ENCODE measurements at regions not wholly inside any gene's neighbourhood (a gene's known extent, or its start where the extent isn't known, plus 50 kb on each side); places are given as distances from the start of the nearest gene placed in this dataset.
A peak's percentile ranks its signal among the peaks of the same experiment; 100 is the strongest.

GRCh38 chr2:144592500-144593256 is 72.8 kb upstream of the ZEB2 start:
- no peak for TF ChIP-seq CTCF (IDR thresholded peaks at IDR 0.05; ENCODE audit: low read depth, low read length, missing control alignments)
- Histone ChIP-seq H3K36me3 (replicated peaks) (no peaks in the 10 kb centered on the region), H3K27ac (no peak overlapping the region), H3K27me3 (replicated peaks) (no peaks in the 10 kb centered on the region), H3K4me3 (ENCODE audit: low read depth, low read length) (no peak overlapping the region)
- in situ Hi-C loops (cut with HindIII; ENCODE audit: low pct_ligation_motif_present, low sequenced_read_pairs), result no loop called here
- DNase-seq, result no peak

DNA sequence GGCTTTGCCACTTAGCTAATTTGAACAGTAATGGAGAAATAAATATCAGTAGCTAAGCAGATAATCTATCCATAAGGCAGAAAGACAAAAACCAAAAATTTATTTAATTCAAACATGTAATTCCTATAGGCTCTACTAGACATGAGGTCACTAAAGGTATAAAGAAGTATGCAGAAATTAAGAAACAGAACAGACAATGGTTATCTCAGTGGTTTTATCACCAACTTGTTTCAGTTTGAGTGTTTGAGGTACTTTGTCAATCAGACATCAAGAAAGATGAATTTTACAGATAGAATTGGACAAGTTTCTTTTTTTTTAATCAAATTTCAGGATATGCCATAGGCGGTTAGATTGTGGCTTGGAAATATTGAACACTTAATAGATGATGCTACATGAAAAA is 67.4 kb upstream of the ZEB2 start:
- no peak overlapping the region for H3K4me3 ChIP-seq (ENCODE audit: low read depth, low read length)
- H3K36me3 ChIP-seq (replicated peaks), result no peaks in the 10 kb centered on the region
- H3K27me3 ChIP-seq (replicated peaks), result no peaks in the 10 kb centered on the region
- in situ Hi-C loops (cut with HindIII; ENCODE audit: low pct_ligation_motif_present, low sequenced_read_pairs), result no loop called here
- TF ChIP-seq CTCF (IDR thresholded peaks at IDR 0.05; ENCODE audit: low read depth, low read length, missing control alignments), result no peak
- no peak overlapping the region for H3K27ac ChIP-seq
- no peak for DNase-seq

DNA sequence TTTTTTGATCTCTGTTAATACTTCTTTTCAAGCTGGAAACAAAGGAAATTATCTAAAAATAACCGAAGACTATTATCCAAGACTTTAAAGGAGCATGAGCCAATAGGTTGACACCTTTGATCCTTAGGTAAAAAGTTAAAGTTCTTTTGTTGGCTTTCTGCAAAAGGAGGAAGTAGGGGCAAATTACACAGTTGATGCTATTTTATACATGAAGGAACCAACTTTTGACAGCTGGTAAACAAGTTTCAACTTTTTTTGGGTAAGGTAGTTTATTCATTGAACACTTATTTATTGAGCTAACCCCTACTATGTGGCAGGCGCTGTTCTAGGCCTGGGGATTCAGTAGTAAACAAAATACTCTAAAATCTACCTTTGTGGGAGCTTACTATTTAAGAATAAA is 66.6 kb upstream of the ZEB2 start:
- in situ Hi-C loops (cut with HindIII; ENCODE audit: low pct_ligation_motif_present, low sequenced_read_pairs), result no loop called here
- Histone ChIP-seq H3K4me3 (ENCODE audit: low read depth, low read length) (no peak overlapping the region), H3K36me3 (replicated peaks) (no peaks in the 10 kb centered on the region), H3K27me3 (replicated peaks) (no peaks in the 10 kb centered on the region), H3K27ac (no peak overlapping the region)
- no peak for DNase-seq
- TF ChIP-seq CTCF (IDR thresholded peaks at IDR 0.05; ENCODE audit: low read depth, low read length, missing control alignments), result no peak

DNA sequence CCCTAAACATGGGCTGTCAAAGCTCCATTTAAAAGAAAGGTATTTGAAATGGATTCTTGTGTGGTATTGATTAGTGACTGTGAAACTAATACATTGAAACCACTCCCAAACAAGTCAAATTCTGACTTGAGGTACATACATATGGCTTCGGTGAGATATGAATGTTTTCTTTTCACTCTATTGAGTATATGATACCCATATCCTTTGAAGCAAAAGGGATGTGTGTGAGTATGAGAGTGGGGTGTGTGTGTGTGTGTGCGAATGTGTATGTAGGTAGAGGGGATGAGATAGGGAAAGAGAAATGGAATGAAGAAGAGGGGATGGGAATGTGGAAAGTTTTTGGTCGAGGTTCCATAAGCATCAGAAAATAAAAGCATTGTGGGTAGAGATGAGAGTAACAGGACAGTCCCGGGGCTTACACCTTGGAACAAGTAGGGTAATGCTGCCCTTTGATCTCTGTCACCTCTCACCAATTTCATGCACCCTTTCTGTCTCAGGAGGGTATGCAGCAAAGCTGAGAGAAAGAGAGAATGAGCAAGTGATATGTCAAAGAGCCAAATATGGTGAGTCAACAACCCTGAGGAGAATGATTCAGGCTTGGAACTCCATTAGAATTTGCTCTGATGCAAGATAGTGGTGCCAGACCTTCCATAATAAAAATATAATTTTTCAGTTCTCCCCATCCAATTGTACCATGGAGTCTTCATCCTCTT is 64.0 kb upstream of the ZEB2 start:
- in situ Hi-C loops (cut with HindIII; ENCODE audit: low pct_ligation_motif_present, low sequenced_read_pairs), result no loop called here
- Histone ChIP-seq H3K27ac (no peak overlapping the region), H3K27me3 (replicated peaks) (no peaks in the 10 kb centered on the region), H3K36me3 (replicated peaks) (no peaks in the 10 kb centered on the region), H3K4me3 (ENCODE audit: low read depth, low read length) (no peak overlapping the region)
- TF ChIP-seq CTCF (IDR thresholded peaks at IDR 0.05; ENCODE audit: low read depth, low read length, missing control alignments), result no peak
- peak; percentile 74 for DNase-seq

- in situ Hi-C loops (cut with HindIII; ENCODE audit: low pct_ligation_motif_present, low sequenced_read_pairs), result no loop called here
- Histone ChIP-seq H3K27ac (no peak overlapping the region), H3K4me3 (ENCODE audit: low read depth, low read length) (no peak overlapping the region), H3K27me3 (replicated peaks) (no peaks in the 10 kb centered on the region), H3K36me3 (replicated peaks) (no peaks in the 10 kb centered on the region)
- no peak for TF ChIP-seq CTCF (IDR thresholded peaks at IDR 0.05; ENCODE audit: low read depth, low read length, missing control alignments)
- no peak for DNase-seq
Observed at GRCh38 chr2:144583381-144583729, 63.4 kb upstream of the ZEB2 start.
